NCI-H2196 (cell line): ENCODE measurements at regions not wholly inside any gene's neighbourhood (a gene's known extent, or its start where the extent isn't known, plus 50 kb on each side); places are given as distances from the start of the nearest gene placed in this dataset.
"Not testable (repeated sequence)": the region's sequence is repeated elsewhere in the genome, so short reads cannot be mapped to it uniquely, and the experiment has no call there.

Source experiments
- DNase-seq: peaks from one replicate; lab custom pipeline; 2025; ENCODE audit not compliant: unreplicated experiment; lab: John Stamatoyannopoulos, UW

- no peak for DNase-seq
These were observed 172.3 kb upstream of the PPP1R26 start for GRCh38 chr9:135307300-135307699.

- not testable (repeated sequence) for DNase-seq
These were observed 171.7 kb upstream of the PPP1R26 start for GRCh38 chr9:135307919-135308318.

DNA sequence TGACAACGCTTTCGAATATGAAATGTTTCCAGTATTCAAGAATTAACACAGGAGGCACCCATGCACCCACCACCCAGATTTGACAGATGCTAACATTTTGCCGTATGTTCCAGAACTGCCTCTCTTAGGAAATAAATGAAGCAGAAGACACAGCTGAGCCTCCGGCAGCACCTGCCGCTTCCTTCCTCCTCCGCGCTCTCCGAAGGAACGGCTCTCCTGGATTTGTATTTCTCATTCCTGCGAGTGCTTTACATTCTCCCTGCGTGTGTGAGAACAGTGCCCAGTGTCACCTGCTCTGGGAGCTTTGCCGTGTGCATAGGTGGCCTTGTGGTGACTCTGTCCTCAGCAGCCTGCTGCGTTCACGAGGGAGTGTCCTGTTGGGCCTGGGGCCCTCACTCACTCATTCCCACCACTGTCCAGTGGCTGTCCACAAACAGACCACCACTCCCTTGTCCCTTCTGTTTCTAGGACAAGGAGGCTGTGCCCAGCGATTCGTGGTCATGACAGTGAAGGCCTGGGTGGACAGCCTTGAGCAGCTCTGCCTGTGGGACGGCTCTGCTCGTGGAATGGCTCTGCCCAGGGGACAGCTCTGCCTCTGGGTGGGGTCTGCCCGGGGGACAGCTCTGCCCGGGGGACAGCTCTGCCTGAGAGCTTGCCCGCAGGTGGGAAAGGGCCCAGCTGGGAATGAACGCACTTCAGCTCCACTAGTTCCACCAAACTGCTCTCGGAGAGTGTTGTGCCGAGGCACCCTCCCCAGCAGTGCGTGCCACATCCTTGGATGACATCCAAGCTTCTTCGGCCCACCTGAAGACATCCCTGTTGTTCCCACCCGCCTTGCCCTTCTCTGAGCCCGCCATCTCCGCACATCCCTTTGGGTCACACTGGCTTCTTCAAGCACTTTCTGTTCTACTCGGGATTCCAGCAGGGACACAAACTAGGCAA lies 170.5 kb upstream of the PPP1R26 start:
- no peak for DNase-seq

DNA sequence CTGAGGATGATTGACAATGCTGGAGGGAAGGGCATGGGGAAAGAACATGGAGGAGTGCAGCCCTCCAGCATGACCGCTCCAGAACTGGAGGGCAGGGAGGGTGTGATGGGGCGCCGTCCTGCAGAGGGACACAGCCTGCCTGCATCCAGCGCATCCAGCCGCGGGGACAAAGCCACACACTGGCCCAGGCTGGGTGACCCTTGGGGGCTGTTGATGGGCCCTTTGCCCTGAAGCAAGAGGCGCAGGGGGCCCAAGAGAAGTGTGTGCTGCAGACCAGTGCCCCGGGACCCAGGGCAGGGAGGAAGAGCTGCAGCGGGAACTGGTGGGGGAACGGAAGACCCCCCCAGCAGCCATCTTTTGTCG lies 169.8 kb upstream of the PPP1R26 start:
- no peak for DNase-seq

GRCh38 chr9:135310134-135310533 lies 169.4 kb upstream of the PPP1R26 start:
- no peak for DNase-seq

GRCh38 chr9:135315572-135315971 lies 164.0 kb upstream of the PPP1R26 start:
- no peak for DNase-seq

GRCh38 chr9:135320331-135320730 lies 159.3 kb upstream of the PPP1R26 start:
- DNase-seq, result no peak

DNA sequence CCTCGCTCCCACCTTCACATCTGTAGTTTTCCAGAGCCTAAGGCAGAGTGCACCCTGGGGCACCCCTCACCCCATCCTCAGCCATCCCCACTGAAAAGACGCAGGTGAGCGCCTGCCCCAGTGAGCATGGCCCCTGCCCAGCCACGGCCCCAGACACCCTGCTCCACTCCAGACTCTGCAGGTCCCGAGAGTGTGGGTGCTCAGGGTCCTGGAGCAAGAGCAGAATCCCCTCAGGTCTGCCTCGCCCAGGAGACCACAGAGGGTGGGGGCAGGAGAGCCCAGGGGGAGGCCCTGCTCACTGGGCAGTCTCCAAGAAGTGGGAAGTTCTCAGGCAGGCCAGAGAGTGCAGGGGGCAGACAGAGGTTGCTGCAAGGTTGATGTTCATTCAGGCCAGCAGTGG lies 158.6 kb upstream of the PPP1R26 start:
- no peak for DNase-seq

DNA sequence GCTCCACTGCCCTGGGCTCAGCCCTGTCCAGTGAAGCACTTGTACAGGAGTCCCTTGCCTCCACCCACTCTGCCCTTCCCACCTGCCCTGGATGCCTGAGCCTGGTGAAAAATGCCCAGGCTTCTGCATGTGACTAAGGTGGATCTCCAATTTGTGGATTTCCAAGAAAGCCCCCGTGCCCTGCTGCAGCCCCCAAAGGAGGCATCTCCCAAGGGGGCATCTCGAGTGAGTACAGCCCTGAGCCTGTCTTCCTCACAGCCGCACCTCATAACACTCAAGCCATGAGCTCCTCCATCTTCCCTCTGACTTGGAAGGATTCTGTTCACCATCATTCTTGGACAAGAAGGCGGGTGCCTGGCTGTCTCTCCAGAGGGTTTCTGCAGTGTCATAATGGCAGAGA lies 158.0 kb upstream of the PPP1R26 start:
- DNase-seq, result no peak

DNA sequence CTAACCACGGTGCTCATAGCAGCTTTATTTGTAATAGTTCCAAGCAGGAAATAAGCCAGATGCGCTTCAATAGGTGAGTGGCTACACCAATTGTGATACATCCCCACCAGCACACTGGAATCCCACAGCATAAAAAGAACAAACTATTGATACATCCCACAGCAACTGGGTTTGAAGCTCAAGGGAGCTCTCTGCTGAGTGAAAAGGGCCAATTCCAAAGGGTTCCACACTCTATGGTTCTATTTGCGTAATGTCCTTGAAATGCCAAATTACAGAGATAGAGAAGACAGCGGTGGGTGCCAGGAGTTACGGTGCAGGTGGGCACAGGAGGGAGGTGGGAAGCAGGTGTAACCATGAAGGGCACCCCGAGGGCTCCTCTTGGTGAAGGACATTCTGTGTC lies 155.3 kb upstream of the PPP1R26 start:
- no peak for DNase-seq

GRCh38 chr9:135326141-135326540 lies 153.4 kb upstream of the PPP1R26 start:
- no peak for DNase-seq

DNA sequence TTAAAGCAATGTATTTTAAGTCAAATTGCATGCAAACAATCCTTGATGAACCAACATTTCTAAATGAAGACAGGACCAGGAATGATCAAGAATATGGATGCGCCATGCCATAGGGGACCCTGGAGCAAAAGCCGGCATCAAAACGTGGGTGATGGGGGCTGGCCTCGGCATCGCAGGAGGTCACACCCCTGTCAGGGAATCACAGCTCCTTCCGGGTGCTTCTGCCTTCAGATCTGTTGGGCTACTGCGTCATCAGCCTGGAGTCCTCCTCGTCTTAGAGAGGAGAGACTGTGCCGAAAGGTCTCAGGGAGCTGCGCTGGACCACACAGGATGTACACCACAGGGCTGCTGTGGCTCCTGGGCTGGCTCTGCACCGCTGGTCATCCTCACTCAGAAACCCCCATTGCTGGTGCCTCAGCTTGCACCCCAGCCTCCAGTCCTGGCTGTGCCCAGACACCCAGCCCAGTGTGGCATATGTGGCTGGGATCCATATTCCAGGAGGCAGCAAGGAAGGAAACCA lies 152.9 kb upstream of the PPP1R26 start:
- DNase-seq, result no peak

DNA sequence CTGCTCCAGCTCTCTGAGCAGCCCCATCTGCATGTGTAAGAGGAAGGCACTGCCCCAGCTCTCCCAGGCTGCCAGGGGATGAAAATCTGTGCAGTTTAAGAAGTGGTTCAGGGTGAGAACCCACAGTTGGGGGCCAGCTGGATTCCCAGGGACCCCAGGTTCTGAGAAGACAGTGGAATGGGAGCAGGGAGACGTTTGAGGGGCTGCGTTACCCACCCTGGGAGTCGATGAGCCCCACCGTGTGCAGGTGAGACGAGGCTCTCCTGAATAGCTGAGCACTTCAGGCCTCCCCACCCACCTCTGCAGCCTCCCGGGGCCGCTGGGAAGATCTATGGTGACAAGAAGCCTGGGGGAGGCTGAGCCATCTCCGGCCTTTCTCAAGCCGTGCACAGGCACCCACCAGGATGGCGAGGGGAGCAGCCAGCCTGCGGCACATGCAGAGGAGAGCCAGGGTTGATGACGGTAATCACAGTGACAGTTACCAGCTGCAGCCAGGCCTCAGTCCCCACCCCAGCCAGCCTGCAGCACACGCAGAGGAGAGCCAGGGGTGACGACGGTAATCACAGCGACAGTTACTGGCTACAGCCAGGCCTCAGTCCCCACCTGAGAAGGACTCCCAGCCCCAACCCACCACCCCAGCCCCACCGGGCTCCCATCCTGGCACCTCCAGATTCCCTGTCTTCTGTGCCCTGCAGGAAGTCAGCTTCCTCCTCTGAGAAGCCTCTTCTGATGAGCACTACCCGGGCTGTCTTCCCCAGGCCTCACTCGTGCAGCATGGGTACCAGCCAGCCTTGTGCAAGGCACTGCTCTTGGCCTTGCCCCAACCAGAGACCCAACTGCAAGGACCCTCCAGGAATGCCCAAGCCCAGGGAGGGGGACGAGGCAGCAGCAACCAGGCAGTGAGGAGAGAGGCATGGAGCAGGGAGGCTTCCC lies 150.8 kb upstream of the PPP1R26 start:
- no peak for DNase-seq

DNA sequence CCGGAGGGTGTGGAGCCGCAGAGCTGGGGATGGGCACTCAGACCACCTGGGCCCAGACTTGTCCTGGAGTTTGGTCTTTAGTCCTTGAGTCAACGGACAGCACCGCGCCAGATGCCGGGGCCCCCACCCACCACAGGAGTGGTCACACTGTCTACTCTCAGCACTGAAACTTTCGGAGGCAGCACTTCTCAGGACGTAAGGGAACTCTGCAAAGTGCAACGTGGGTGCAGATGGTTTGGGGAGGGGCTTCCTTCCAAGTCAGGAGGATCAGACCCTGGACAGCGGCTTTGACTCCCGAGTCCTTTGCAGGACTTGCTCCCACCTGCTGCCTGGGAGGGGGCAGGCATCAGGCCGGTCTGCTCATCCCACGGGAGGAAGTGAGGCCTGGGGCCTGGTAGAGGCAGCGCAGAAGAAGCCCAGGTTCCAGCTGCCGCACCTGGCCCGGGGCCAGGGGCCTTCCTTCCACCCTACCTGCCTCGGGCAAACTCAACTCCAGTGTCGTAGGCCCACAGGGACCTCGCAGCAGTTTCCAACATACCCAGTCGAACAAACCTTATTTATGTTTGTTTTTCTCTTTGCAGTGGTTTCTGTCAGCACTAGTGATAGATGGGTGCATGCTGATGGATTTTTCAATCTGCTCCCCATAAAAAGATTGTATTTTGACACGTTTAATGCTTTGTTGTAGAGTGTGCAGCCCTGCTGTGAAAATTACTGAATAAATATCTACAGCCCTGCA lies 149.8 kb upstream of the PPP1R26 start:
- DNase-seq, result no peak

DNA sequence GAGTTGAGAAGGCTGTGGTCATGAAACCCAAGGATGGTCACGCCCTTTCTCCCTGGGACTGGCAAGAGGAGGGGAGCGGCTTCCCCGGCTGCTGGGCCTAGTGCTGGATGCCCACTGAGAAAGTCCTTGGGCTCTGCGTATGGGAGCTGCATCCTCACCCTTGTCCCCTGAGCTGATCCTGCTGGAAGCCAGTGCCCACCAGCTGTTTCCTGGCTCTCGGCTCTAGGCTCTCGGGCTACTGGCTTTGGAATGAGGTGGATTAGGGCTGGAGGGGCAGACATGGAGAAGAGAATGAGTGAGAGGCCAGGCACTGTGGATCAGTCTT lies 149.3 kb upstream of the PPP1R26 start:
- DNase-seq, result no peak

DNA sequence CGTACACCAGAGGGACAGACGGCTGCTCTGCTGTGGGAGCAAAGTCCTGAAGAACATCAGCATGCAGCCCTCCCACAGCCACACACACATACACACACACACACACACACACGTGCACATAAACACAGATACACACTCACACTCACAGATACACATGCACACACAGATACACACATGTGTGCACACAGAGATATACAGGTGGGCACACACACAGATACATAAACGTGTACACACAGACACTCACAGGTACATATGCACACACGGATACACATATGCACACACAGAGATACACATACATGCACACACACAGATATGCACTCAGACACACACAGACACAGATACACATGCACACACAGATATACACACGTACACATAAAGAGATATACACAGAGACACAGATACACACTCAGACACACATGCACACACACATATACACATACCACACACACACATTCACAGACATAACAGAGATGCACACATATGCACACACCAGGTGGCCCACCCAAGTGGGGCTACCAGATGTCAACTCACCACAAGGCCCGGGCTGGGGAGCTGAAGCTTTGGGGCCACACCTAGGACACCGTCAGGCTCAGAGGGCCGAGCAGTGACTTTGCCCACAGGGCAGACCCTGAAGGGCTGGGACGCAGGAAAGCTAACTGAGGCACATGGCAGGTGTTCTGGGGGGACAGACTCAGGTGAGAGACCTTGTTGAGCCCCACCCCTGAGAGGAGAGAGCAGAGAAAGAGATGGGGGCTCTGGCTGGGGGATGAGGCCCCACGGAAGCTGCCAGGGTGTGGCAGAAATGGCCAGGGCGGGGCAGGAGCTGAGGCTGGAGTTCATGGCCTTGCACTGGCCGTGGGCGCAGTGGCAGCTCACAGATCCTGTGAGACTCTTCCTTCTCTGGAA lies 148.6 kb upstream of the PPP1R26 start:
- DNase-seq, result no peak

GRCh38 chr9:135332516-135332915 lies 147.1 kb upstream of the PPP1R26 start:
- no peak for DNase-seq

DNA sequence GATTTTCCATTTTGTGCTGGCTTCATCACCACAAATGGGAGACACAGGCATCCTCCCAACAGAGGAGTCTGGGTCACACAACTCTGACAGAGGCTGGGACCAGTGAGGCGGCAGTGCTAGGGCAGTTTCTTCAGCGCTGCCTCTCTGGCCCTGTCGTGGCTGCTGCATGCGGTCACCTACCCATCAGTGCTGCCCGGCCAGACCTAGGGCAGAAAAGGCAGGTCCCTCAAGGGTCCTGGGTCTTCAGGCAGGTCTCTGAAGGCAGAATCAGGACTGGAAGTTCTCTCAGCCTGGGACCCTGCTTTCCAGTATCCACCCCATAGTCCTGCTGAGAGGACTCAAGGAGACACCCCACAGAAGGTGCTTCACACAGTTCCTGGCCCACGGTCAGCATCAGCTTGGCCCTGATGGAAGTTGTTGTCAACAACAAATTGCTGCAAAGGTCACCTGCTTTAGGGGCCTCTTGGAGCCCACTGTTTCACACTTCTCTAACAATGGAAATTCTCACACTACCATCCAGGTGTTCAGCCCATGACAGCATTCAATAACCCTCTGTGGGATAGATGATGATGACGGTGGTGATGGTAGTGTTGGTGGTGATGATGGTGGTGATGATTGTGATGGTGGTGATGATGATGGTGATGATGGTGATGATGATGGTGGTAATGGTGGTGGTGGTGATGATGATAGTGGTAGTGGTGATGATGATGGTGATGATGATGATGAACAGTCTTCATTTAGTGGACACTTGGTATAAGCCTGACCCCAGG lies 146.4 kb upstream of the PPP1R26 start:
- no peak for DNase-seq

- DNase-seq, result no peak
These were observed 144.6 kb upstream of the PPP1R26 start for GRCh38 chr9:135334953-135335460.
